OCI-LY3 (cell line): ENCODE measurements at regions not wholly inside any gene's neighbourhood (a gene's known extent, or its start where the extent isn't known, plus 50 kb on each side); places are given as distances from the start of the nearest gene placed in this dataset.
"Not testable (repeated sequence)": the region's sequence is repeated elsewhere in the genome, so short reads cannot be mapped to it uniquely, and the experiment has no call there.

Experiments
- CTCF ChIP-seq: fragments of 200-600, 300-600 bp; sonication (generic); IDR thresholded peaks from 2 replicates; pipeline ENCODE4 v1.5.1; 2014; ENCODE audit warnings: antibody characterized with exemption, low read length, low read depth
- EZH2phosphoT487 ChIP-seq: fragments of 200-600 bp; shearing (Covaris generic); IDR thresholded peaks from 2 replicates; pipeline ENCODE4 v1.6.1; 2018; ENCODE audit warnings: antibody characterized with exemption, mixed run types, low read depth

GRCh38 chr11:67938964-67939363, 64.9 kb downstream of the UNC93B1 start:
- not testable (repeated sequence) for TF ChIP-seq CTCF, EZH2phosphoT487
